Esophagus squamous epithelium (tissue), 5 donors: ENCODE measurements at regions not wholly inside any gene's neighbourhood (a gene's known extent, or its start where the extent isn't known, plus 50 kb on each side); places are given as distances from the start of the nearest gene placed in this dataset.

Source experiments
- DNase-seq: peaks from one replicate; lab custom pipeline; 2025; lab: John Stamatoyannopoulos, UW
- H3K27ac ChIP-seq, 4 donors: fragments of 200-600 bp; sonication (generic); one replicate each; pipeline ENCODE4 v1.5.1; 2016 to 2019; ENCODE audit warnings: mild to moderate bottlenecking in 1 of 4
- H3K27me3 ChIP-seq, 4 donors: fragments of 200-600 bp; sonication (generic); 1 replicate in 3 of 4; 2 replicates in 1 of 4; pipeline versions ENCODE4 v1.5.1 to v1.6.0; 2017 to 2021; ENCODE audit warnings: antibody characterized with exemption in 1 of 4
- H3K36me3 ChIP-seq, 3 donors: fragments of 200-600 bp; sonication (generic); one replicate each; pipeline ENCODE4 v1.5.1; 2016 to 2019
- H3K4me1 ChIP-seq, 3 donors: fragments of 200-600 bp; sonication (generic); one replicate each; pipeline ENCODE4 v1.5.1; 2017 to 2019
- H3K4me3 ChIP-seq, 4 donors: fragments of 200-600 bp; sonication (generic); 1 replicate in 3 of 4; 2 replicates in 1 of 4; pipeline ENCODE4 v1.5.1; 2016 to 2019; ENCODE audit warnings: mild to moderate bottlenecking in 2 of 4, moderate library complexity in 1 of 4
- H3K9me3 ChIP-seq, 3 donors: fragments of 200-600 bp; sonication (generic); one replicate each; pipeline ENCODE4 v1.5.1; 2016 to 2019
- CTCF ChIP-seq, 6 experiments: fragments of 450-650 bp in 4 of 6; fragments of 200-600 bp in 2 of 6; sonication (generic) in 2 of 6; IDR thresholded peaks; one replicate each; pipeline ENCODE4 v1.5.1; 2016 to 2019; ENCODE audit warnings: antibody characterized with exemption in 6 of 6, mild to moderate bottlenecking in 4 of 6, moderate library complexity in 4 of 6
- POLR2A ChIP-seq, 4 donors: fragments of 450-650 bp; IDR thresholded peaks; one replicate each; pipeline ENCODE4 v1.6.1; 2017; ENCODE audit warnings: antibody characterized with exemption in 4 of 4, mild to moderate bottlenecking in 4 of 4, moderate library complexity in 3 of 4
- WGBS, 2 donors: methylation state at CpG; one replicate each; pipeline ENCODE4 v1.1.5; 2018; 5-methylcytosine and 5-hydroxymethylcytosine counted together
- intact Hi-C: fragments of 100-400 bp; cut with DNase I; formaldehyde crosslinking; loops from one replicate; pipeline ENCODE4 v1.15.0; 2022
- donor health status: DM: yes; HTN: yes; CAD: no.

- no peak overlapping the region for H3K4me3 ChIP-seq
- peaks cover 0 to 10% (median 0%) of the 10 kb centered on the region in 3 donors for H3K4me1 ChIP-seq
- H3K27me3 ChIP-seq: peaks cover 0 to 22% (median 0%) of the 10 kb centered on the region in 4 donors
- H3K27ac ChIP-seq: no peak overlapping the region
- no peaks in the 10 kb centered on the region for H3K9me3 ChIP-seq
- no peaks in the 10 kb centered on the region for H3K36me3 ChIP-seq
- intact Hi-C loops: no loop called here
- no peak for TF ChIP-seq CTCF (IDR thresholded peaks at IDR 0.05)
- TF ChIP-seq POLR2A (IDR thresholded peaks at IDR 0.05): no peak
- no peak for DNase-seq
- WGBS, 2 donors: 65 to 88% methylated on average over 2 of the region's 2 CpGs
These were observed 112.4 kb upstream of the TLE3 start for GRCh38 chr15:70210076-70210475.

GRCh38 chr15:70209499-70209898, 111.8 kb upstream of the TLE3 start:
- no peak overlapping the region for H3K27ac ChIP-seq
- intact Hi-C loops: no loop called here
- H3K4me3 ChIP-seq: no peak overlapping the region
- H3K27me3 ChIP-seq: peaks cover 0 to 22% (median 0%) of the 10 kb centered on the region in 4 donors
- WGBS, 2 donors: 95 to 99% methylated on average over 5 of the region's 5 CpGs
- TF ChIP-seq POLR2A (IDR thresholded peaks at IDR 0.05) (no peak), CTCF (IDR thresholded peaks at IDR 0.05) (no peak)
- no peaks in the 10 kb centered on the region for H3K36me3 ChIP-seq
- H3K4me1 ChIP-seq: peaks cover 0 to 13% (median 0%) of the 10 kb centered on the region in 3 donors
- no peak for DNase-seq
- no peaks in the 10 kb centered on the region for H3K9me3 ChIP-seq

GRCh38 chr15:70208332-70208731, 110.6 kb upstream of the TLE3 start:
- DNase-seq: no peak
- H3K27me3 ChIP-seq: peaks cover 0 to 19% (median 0%) of the 10 kb centered on the region in 4 donors
- peaks cover 0 to 23% (median 0%) of the 10 kb centered on the region in 3 donors for H3K4me1 ChIP-seq
- H3K36me3 ChIP-seq: no peaks in the 10 kb centered on the region
- H3K9me3 ChIP-seq: no peaks in the 10 kb centered on the region
- no peak for TF ChIP-seq POLR2A (IDR thresholded peaks at IDR 0.05)
- no peak for TF ChIP-seq CTCF (IDR thresholded peaks at IDR 0.05)
- WGBS, 2 donors: 81 to 100% methylated on average over 2 of the region's 3 CpGs
- H3K4me3 ChIP-seq: no peak overlapping the region
- no peak overlapping the region for H3K27ac ChIP-seq
- intact Hi-C loops: no loop called here

- DNase-seq: no peak
- WGBS, 2 donors: 61 to 77% methylated on average over 4 of the region's 5 CpGs
- no peak overlapping the region for H3K27ac ChIP-seq
These were observed 109.0 kb upstream of the TLE3 start for GRCh38 chr15:70206668-70207067.

GRCh38 chr15:70204652-70205051, 106.9 kb upstream of the TLE3 start:
- Histone ChIP-seq H3K36me3 (no peaks in the 10 kb centered on the region), H3K4me1 (peaks cover 9 to 40% (median 13%) of the 10 kb centered on the region in 3 donors), H3K4me3 (no peak overlapping the region), H3K27me3 (peaks cover 0 to 5% (median 0%) of the 10 kb centered on the region in 4 donors), H3K27ac (no peak overlapping the region), H3K9me3 (no peaks in the 10 kb centered on the region)
- no peak for TF ChIP-seq POLR2A (IDR thresholded peaks at IDR 0.05)
- no peak for DNase-seq
- intact Hi-C loops: no loop called here
- whole genome bisulfite sequencing, 2 donors: 90 to 94% methylated on average over 1 of the region's 1 CpG

More at GRCh38 chr15:70206668-70207067, 109.0 kb upstream of the TLE3 start:
- Histone ChIP-seq H3K4me3 (no peak overlapping the region), H3K36me3 (no peaks in the 10 kb centered on the region), H3K9me3 (no peaks in the 10 kb centered on the region), H3K27me3 (peaks cover 0 to 5% (median 0%) of the 10 kb centered on the region in 4 donors), H3K4me1 (peaks cover 0 to 20% (median 0%) of the 10 kb centered on the region in 3 donors)
- TF ChIP-seq CTCF (IDR thresholded peaks at IDR 0.05) (no peak), POLR2A (IDR thresholded peaks at IDR 0.05) (no peak)
- intact Hi-C loops: no loop called here
